NK-92 treated with Interleukin-12 subunit alpha and Interleukin-12 subunit beta, amount 100 ng/mL, for 24 hours (cell line): ENCODE measurements at regions not wholly inside any gene's neighbourhood (a gene's known extent, or its start where the extent isn't known, plus 50 kb on each side); places are given as distances from the start of the nearest gene placed in this dataset.
"Not testable (repeated sequence)": the region's sequence is repeated elsewhere in the genome, so short reads cannot be mapped to it uniquely, and the experiment has no call there.

Experiments
- DNase-seq: peaks from one replicate; lab custom pipeline; 2025; lab: John Stamatoyannopoulos, UW

GRCh38 chr9:80994892-80995291 lies 694.5 kb downstream of the TLE1 start:
- DNase-seq, result no peak

GRCh38 chr9:80985595-80985994 lies 703.8 kb downstream of the TLE1 start:
- not testable (repeated sequence) for DNase-seq

- DNase-seq, result no peak
Observed at GRCh38 chr9:80976403-80976802, 712.9 kb downstream of the TLE1 start.

GRCh38 chr9:80970377-80970776 lies 719.0 kb downstream of the TLE1 start:
- not testable (repeated sequence) for DNase-seq

- DNase-seq, result no peak
Observed at GRCh38 chr9:80968611-80969010, 720.7 kb downstream of the TLE1 start.

- no peak for DNase-seq
Observed at GRCh38 chr9:80964914-80965313, 724.4 kb downstream of the TLE1 start.

GRCh38 chr9:80964374-80964773 lies 725.0 kb downstream of the TLE1 start:
- DNase-seq, result no peak

GRCh38 chr9:80957801-80958200 lies 731.5 kb downstream of the TLE1 start:
- DNase-seq, result no peak

GRCh38 chr9:80954521-80954920 lies 734.8 kb downstream of the TLE1 start:
- no peak for DNase-seq

GRCh38 chr9:80952363-80952922 lies 736.9 kb downstream of the TLE1 start:
- no peak for DNase-seq

GRCh38 chr9:80951675-80952074 lies 737.7 kb downstream of the TLE1 start:
- no peak for DNase-seq

GRCh38 chr9:80948876-80949275 lies 740.5 kb downstream of the TLE1 start:
- DNase-seq, result no peak

GRCh38 chr9:80948066-80948465 lies 741.3 kb downstream of the TLE1 start:
- DNase-seq, result no peak

- no peak for DNase-seq
Observed at GRCh38 chr9:80946496-80947170, 742.7 kb downstream of the TLE1 start.

- no peak for DNase-seq
Observed at GRCh38 chr9:80945436-80945835, 743.9 kb downstream of the TLE1 start.

- DNase-seq, result no peak
Observed at GRCh38 chr9:80937645-80938044, 751.7 kb downstream of the TLE1 start.

GRCh38 chr9:80934095-80934494 lies 755.3 kb downstream of the TLE1 start:
- no peak for DNase-seq

GRCh38 chr9:80932947-80933780 lies 756.2 kb downstream of the TLE1 start:
- no peak for DNase-seq

GRCh38 chr9:80932181-80932580 lies 757.2 kb downstream of the TLE1 start:
- no peak for DNase-seq

GRCh38 chr9:80931163-80931562 lies 758.2 kb downstream of the TLE1 start:
- no peak for DNase-seq

GRCh38 chr9:80928697-80929096 lies 760.6 kb downstream of the TLE1 start:
- DNase-seq, result no peak

GRCh38 chr9:80926611-80927010 lies 762.7 kb downstream of the TLE1 start:
- DNase-seq, result no peak

- no peak for DNase-seq
Observed at GRCh38 chr9:80922544-80922943, 766.8 kb downstream of the TLE1 start.
